ENCODE measurements at regions not wholly inside any gene's neighbourhood (a gene's known extent, or its start where the extent isn't known, plus 50 kb on each side); places are given as distances from the start of the nearest gene placed in this dataset.

- no peak overlapping the region for H3K4me3 ChIP-seq (ENCODE audit: low read depth, low read length)
- TF ChIP-seq CTCF (IDR thresholded peaks at IDR 0.05; ENCODE audit: low read depth, low read length, missing control alignments): no peak
- no peak for DNase-seq (ENCODE audit: low read depth)
Measured at GRCh38 chr3:69500604-69501003, 114.7 kb upstream of the FRMD4B start.

- TF ChIP-seq CTCF (IDR thresholded peaks at IDR 0.05; ENCODE audit: low read depth, low read length, missing control alignments): no peak
- no peak for DNase-seq (ENCODE audit: low read depth)
Measured at GRCh38 chr3:69499899-69500421, 114.1 kb upstream of the FRMD4B start.

GRCh38 chr3:69499422-69499821, 113.5 kb upstream of the FRMD4B start:
- no peak for TF ChIP-seq CTCF (IDR thresholded peaks at IDR 0.05; ENCODE audit: low read depth, low read length, missing control alignments)
- DNase-seq (ENCODE audit: low read depth): no peak
- H3K4me3 ChIP-seq (ENCODE audit: low read depth, low read length): no peak overlapping the region

More at GRCh38 chr3:69499899-69500421, 114.1 kb upstream of the FRMD4B start:
- H3K4me3 ChIP-seq (ENCODE audit: low read depth, low read length): no peak overlapping the region

GRCh38 chr3:69496856-69497255, 111.0 kb upstream of the FRMD4B start:
- H3K4me3 ChIP-seq (ENCODE audit: low read depth, low read length): no peak overlapping the region
- no peak for DNase-seq (ENCODE audit: low read depth)
- no peak for TF ChIP-seq CTCF (IDR thresholded peaks at IDR 0.05; ENCODE audit: low read depth, low read length, missing control alignments)

- no peak for DNase-seq (ENCODE audit: low read depth)
- no peak overlapping the region for H3K4me3 ChIP-seq (ENCODE audit: low read depth, low read length)
- no peak for TF ChIP-seq CTCF (IDR thresholded peaks at IDR 0.05; ENCODE audit: low read depth, low read length, missing control alignments)
Measured at GRCh38 chr3:69494185-69494584, 108.3 kb upstream of the FRMD4B start.

GRCh38 chr3:69493157-69493556, 107.3 kb upstream of the FRMD4B start:
- no peak overlapping the region for H3K4me3 ChIP-seq (ENCODE audit: low read depth, low read length)
- DNase-seq (ENCODE audit: low read depth): no peak
- no peak for TF ChIP-seq CTCF (IDR thresholded peaks at IDR 0.05; ENCODE audit: low read depth, low read length, missing control alignments)

- no peak for DNase-seq (ENCODE audit: low read depth)
- TF ChIP-seq CTCF (IDR thresholded peaks at IDR 0.05; ENCODE audit: low read depth, low read length, missing control alignments): no peak
- no peak overlapping the region for H3K4me3 ChIP-seq (ENCODE audit: low read depth, low read length)
Measured at GRCh38 chr3:69491975-69492374, 106.1 kb upstream of the FRMD4B start.

Measured in GM12864 (cell line).